OCI-LY3 (cell line): ENCODE measurements at regions not wholly inside any gene's neighbourhood (a gene's known extent, or its start where the extent isn't known, plus 50 kb on each side); places are given as distances from the start of the nearest gene placed in this dataset.

Experiments
- H2AFZ ChIP-seq: fragments of 200-600, 300-600 bp; shearing (Covaris generic); 2 replicates; pipeline ENCODE4 v1.6.0; 2014; ENCODE audit warnings: antibody characterized with exemption, low read depth, low read length
- H3K27ac ChIP-seq: fragments of 200-600, 300-600 bp; sonication (generic); 2 replicates; pipeline ENCODE4 v1.5.1; 2014; ENCODE audit warnings: mild to moderate bottlenecking, low read length, moderate library complexity, mixed read lengths
- H3K27me3 ChIP-seq: fragments of 200-600, 300-600 bp; sonication (generic); 2 replicates; pipeline ENCODE4 v1.6.1; 2014; ENCODE audit warnings: low read depth, low read length, mixed read lengths
- H3K36me3 ChIP-seq: fragments of 200-600, 300-600 bp; sonication (generic); replicated peaks from 2 replicates; pipeline ENCODE3; 2014; ENCODE audit warnings: low read depth, low read length, mixed read lengths
- H3K4me1 ChIP-seq: fragments of 300-600, 200-600 bp; sonication (generic); 2 replicates; pipeline ENCODE4 v1.6.1; 2014; ENCODE audit warnings: low read length, mixed read lengths
- H3K4me2 ChIP-seq: fragments of 200-600, 300-600 bp; sonication (generic); 2 replicates; pipeline ENCODE4 v1.6.1; 2014; ENCODE audit warnings: low read length, mixed read lengths
- H3K4me3 ChIP-seq: fragments of 300-600, 200-600 bp; sonication (generic); 2 replicates; pipeline ENCODE4 v1.5.1; 2014; ENCODE audit warnings: antibody characterized with exemption, mild to moderate bottlenecking, low read length, moderate library complexity
- H3K79me2 ChIP-seq: fragments of 300-600, 200-600 bp; shearing (Covaris generic); 2 replicates; pipeline ENCODE4 v1.6.1; 2014; ENCODE audit warnings: mild to moderate bottlenecking, low read length, mixed read lengths
- H3K9ac ChIP-seq: fragments of 300-600, 200-600 bp; shearing (Covaris generic); 2 replicates; pipeline ENCODE4 v1.6.0; 2014; ENCODE audit warnings: mild to moderate bottlenecking, low read length, moderate library complexity
- H3K9me3 ChIP-seq: fragments of 200-600, 300-600 bp; shearing (Covaris generic); 2 replicates; pipeline ENCODE4 v1.6.1; 2014; ENCODE audit warnings: low read length, mixed read lengths; ENCODE audit not compliant: insufficient read depth
- H4K20me1 ChIP-seq: fragments of 200-600, 300-600 bp; sonication (generic); 2 replicates; pipeline ENCODE4 v1.6.1; 2016; ENCODE audit warnings: low read length, mixed read lengths; ENCODE audit not compliant: insufficient read depth
- CTCF ChIP-seq: fragments of 200-600, 300-600 bp; sonication (generic); IDR thresholded peaks from 2 replicates; pipeline ENCODE4 v1.5.1; 2014; ENCODE audit warnings: antibody characterized with exemption, low read length, low read depth
- EZH2phosphoT487 ChIP-seq: fragments of 200-600 bp; shearing (Covaris generic); IDR thresholded peaks from 2 replicates; pipeline ENCODE4 v1.6.1; 2018; ENCODE audit warnings: antibody characterized with exemption, mixed run types, low read depth

DNA sequence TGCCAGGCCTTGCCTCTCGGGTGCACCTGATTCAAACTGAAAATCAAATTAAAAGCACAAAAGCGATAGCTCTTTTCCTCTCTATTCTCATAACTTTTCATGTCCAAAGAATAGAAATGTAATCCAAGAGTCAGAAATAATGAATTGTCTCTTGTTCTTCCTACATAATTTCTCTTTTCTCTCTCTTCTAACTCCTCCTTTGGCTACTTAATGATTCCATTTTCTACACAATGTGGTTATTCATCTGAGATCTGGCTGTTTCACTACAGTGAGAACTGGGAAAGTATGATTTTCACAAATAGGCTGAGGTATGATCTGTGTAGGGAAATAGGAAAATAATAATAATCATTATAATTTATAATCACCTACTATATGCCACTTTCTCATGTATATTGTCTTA, 703.5 kb downstream of the PDHA2 start:
- H3K4me2 ChIP-seq = no peak overlapping the region
- no peaks in the 10 kb centered on the region for H3K9me3 ChIP-seq
- H3K4me1 ChIP-seq = no peaks in the 10 kb centered on the region
- no peaks in the 10 kb centered on the region for H3K27me3 ChIP-seq
- H3K27ac ChIP-seq = no peak overlapping the region
- no peak overlapping the region for H3K9ac ChIP-seq
- TF ChIP-seq EZH2phosphoT487 = no peak
- no peak for TF ChIP-seq CTCF
- H4K20me1 ChIP-seq = no peaks in the 10 kb centered on the region
- H3K79me2 ChIP-seq = no peaks in the 10 kb centered on the region
- H3K36me3 ChIP-seq = no peaks in the 10 kb centered on the region
- no peak overlapping the region for H3K4me3 ChIP-seq
- no peak overlapping the region for H2AFZ ChIP-seq

DNA sequence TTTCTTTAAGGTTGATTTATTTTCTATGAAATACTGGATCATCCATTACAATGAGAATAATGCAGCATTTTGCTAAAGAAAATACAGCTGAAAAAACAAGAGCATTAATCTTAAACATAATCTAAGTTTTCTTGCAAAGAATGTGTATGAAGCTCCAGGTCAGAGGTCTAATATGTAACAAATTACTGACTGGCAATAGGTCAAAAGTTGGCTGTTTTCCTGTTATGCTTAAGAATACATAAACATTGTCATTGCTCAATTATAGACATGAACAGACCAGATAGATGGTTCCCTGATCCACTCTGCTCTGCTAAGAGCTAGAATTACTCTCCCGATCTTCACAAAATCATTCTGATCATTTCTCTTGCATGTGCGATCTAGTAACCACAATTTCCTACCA, 718.6 kb downstream of the PDHA2 start:
- Histone ChIP-seq H4K20me1 (no peaks in the 10 kb centered on the region), H3K4me3 (no peak overlapping the region), H3K4me1 (no peaks in the 10 kb centered on the region)

DNA sequence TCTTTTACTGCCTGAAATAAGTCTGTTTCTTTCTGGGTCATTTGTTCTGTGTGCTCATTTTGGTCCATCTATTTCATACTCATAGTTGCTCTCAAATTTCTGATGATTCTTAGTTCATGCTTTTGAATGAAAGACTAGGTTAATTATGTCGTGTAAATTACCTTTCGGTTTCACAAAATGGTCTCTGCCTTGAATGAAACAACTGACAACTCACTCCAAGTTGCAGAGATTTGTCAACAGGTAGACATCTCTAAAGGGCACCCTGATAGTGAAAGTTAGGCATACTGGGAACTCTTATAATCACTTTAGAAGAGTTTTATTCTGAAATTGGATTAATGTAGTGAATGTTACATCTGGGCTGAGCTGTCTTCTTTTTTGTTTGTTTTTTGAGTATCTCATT, 726.9 kb downstream of the PDHA2 start:
- Histone ChIP-seq H4K20me1 (no peaks in the 10 kb centered on the region), H3K27ac (no peak overlapping the region), H3K9me3 (no peaks in the 10 kb centered on the region), H3K4me1 (no peaks in the 10 kb centered on the region), H3K36me3 (no peaks in the 10 kb centered on the region), H2AFZ (no peak overlapping the region), H3K4me2 (no peak overlapping the region), H3K4me3 (no peak overlapping the region), H3K79me2 (no peaks in the 10 kb centered on the region), H3K27me3 (no peaks in the 10 kb centered on the region), H3K9ac (no peak overlapping the region)
- TF ChIP-seq EZH2phosphoT487 (no peak), CTCF (no peak)

More for the DNA sequence above, 718.6 kb downstream of the PDHA2 start:
- no peaks in the 10 kb centered on the region for H3K79me2 ChIP-seq
- no peaks in the 10 kb centered on the region for H3K27me3 ChIP-seq
- no peak overlapping the region for H2AFZ ChIP-seq
- no peaks in the 10 kb centered on the region for H3K9me3 ChIP-seq
- no peak overlapping the region for H3K4me2 ChIP-seq
- H3K9ac ChIP-seq = no peak overlapping the region
- H3K27ac ChIP-seq = no peak overlapping the region
- H3K36me3 ChIP-seq = no peaks in the 10 kb centered on the region
- TF ChIP-seq EZH2phosphoT487 = no peak
- no peak for TF ChIP-seq CTCF

DNA sequence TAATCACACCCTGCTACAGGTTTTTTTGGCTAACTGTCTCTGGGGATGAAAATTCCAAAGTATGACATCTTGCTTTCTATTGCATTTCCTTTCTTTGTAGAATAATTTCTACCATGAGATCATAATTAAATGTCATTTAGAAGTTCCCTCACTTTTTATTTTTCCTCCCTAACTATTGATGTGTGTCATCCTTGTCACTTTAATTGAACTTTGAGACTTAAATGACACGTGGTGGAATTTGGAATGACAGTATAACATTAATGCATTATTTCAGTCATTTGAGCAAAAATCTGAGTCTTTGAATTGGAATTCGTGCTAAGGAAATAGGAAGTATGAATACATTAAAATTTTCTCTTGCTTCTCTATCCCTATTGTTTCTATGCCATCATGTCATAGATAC, 745.4 kb downstream of the PDHA2 start:
- no peaks in the 10 kb centered on the region for H3K27me3 ChIP-seq
- peaks cover 9% of the 10 kb centered on the region for H3K4me1 ChIP-seq
- H3K79me2 ChIP-seq = no peaks in the 10 kb centered on the region
- no peak overlapping the region for H2AFZ ChIP-seq
- no peaks in the 10 kb centered on the region for H3K36me3 ChIP-seq
- no peaks in the 10 kb centered on the region for H4K20me1 ChIP-seq
- no peaks in the 10 kb centered on the region for H3K9me3 ChIP-seq
- H3K4me2 ChIP-seq = no peak overlapping the region
- no peak overlapping the region for H3K27ac ChIP-seq
- no peak overlapping the region for H3K9ac ChIP-seq
- no peak overlapping the region for H3K4me3 ChIP-seq
- no peak for TF ChIP-seq CTCF
- no peak for TF ChIP-seq EZH2phosphoT487
